CMK (cell line): ENCODE measurements at regions not wholly inside any gene's neighbourhood (a gene's known extent, or its start where the extent isn't known, plus 50 kb on each side); places are given as distances from the start of the nearest gene placed in this dataset.
"Not testable (repeated sequence)": the region's sequence is repeated elsewhere in the genome, so short reads cannot be mapped to it uniquely, and the experiment has no call there.

Experiments
- DNase-seq: peaks from one replicate; pipeline ENCODE4 v3.0.0-alpha.2; 2010; ENCODE audit warnings: low read depth

DNA sequence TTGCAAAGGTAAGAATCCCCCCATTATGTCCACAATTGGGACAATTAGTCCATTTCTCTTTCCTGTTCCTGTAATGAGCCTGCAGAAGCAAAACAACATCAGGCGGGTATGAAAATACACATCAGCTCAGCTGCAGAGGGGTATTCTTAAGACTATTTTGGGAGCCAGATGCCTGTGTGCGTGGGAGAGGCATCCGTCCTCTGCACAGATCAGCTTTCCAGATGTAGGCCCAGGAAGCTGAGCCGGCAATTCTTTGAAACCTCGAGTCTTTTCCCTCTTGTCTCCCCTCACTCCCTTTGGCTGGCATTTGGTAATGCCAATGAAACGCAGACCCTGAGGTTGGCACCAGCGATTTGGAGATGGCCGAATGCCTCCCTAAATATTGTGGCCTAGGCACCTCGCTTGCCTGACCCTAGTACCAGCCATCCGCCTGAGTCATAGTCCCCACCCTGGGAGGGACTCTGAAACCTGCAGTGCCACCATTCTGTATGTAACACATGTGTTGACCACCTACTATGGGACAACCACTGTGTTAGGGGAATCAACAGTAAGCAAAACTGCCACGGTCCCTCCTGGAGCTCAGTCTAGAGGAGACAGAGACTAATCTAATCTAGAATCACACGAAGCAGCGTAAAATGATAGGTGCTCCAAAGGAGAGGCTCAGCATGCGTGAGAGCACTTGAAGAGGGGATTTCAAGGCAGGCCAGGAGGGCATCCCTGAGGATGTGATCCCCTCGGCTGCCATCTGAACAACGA is 603.0 kb downstream of the MATN1 start:
- no peak for DNase-seq

DNA sequence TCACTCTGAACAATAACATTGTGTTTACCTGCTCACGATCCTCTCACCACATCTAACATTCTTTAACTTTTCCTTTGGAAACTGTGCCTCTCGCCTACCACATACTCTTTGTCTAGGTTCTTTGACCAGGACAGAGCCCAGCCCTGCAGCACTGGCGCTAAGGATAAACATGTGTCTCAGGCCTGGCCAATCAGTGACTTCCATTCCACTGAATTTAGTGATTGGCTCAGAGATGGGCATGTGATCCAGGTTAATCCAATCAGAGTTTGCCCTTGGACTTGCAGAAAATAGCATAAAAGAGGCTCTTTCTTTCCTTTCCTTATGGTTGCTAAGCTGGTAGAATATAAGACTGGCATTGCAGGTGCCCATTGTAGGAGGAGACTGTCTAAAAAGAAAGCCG is 605.7 kb downstream of the MATN1 start:
- DNase-seq: no peak

DNA sequence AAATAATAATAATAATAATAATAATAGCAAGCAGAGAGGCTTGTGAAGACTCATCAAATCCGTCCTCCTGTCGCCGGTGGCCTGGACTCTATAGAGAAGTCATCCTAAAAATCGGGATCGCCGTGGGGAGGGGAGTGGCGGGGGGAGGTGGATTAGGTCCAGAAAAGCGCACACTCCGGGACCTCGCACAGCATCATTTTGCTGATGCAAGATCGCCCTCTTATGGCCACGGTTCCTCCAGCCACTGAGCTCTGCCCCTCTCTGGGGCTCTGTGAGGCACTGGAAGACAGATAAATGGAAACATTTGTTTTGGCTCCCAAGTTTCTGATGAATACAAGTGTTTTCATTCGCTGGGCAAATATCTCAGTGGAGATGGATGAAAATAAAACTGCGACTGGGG is 612.0 kb downstream of the MATN1 start:
- no peak for DNase-seq

DNA sequence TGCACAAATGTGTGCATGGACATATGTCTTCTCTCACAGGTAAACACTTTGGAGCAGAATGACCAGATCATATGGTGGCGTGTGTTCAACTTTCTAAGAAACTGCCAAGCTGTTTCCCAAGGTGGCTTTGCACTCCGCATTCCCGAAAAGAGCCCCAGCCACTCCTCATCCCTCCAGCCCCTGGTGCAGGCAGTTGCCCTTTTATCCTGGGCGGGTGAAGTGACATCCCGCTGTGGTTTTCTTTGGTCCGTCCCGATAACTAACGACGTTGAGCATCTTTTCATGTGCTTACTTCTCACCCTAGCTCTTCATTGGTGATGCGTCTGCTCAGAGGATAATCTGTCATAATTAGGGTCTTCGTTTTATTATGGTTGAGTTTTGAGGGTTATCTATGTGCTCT is 612.5 kb downstream of the MATN1 start:
- no peak for DNase-seq

DNA sequence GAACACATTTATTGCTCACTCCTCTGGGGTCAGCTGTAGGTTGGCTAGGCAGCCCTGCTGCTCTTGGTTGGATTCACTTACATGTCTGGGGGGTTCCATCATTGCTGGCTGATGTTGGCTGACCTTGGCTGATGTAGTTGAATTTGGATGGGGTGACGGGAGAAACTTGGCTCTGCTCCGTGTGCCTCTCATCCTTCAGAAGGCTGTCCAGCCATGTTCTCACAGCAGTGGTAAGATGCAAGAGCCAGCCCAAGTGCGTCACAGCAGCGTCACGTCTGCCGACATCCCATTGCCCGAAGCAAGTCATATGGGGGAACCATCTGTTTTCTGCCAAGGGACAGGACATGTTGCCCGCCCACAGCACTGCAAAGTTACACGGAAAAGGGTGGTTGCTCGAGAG is 613.5 kb downstream of the MATN1 start:
- DNase-seq: no peak

DNA sequence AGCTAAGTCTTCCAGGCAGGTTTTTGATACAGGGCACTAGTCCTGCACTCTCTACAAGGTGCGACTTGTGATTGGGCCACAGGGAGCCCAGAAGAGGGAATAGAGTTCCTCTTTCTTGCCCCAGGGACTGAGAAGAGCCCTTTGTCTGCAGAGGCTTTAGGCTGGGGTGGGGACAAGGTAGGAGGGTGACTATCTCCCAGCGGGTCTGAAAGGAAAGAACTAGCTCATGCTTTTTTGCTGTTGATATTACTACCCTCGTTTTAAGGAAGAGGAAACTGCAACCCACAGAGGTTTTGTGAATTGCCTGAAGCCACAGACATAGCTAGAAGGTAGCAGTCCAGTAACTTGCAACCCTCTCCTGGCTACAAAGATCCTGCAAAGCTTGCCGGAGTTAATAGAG is 615.2 kb downstream of the MATN1 start:
- DNase-seq: no peak

DNA sequence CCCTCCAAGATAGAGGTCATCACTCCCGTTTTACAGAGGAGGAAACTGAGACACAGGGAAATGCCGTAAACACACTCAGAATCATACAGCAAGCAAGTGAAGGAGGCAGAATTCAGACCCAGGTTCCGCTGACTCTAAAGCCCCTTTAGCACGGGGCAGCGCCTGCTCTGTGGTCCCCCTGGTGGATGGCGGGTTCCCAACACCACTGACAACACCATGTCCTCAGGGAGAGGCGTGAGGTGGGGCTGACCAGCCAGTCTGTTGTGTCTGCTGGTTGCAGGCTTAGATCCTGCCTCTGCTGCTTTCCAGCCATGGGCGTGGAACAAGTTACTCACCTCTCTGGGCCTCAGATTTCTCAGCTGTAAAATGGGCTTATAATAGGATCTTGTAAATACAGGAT is 617.3 kb downstream of the MATN1 start:
- no peak for DNase-seq

DNA sequence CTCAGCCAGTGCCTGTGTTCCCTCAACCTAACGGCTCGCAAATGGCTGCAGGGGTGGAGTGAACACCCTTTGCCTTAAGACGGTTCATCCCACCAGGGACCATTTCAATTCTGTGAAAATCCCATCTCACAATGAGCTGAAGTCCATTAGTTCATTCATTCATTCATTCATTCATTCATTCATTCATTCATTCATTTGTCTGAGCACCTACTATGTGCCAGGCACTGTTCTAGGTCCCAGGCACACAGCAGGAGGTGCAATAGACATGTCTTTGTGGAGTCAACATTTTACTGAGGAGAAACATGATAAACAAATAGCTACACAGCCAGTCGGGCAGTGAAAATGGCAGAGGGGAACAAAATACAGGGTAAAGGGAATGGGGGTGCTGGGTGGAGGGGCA is 618.8 kb downstream of the MATN1 start:
- no peak for DNase-seq

DNA sequence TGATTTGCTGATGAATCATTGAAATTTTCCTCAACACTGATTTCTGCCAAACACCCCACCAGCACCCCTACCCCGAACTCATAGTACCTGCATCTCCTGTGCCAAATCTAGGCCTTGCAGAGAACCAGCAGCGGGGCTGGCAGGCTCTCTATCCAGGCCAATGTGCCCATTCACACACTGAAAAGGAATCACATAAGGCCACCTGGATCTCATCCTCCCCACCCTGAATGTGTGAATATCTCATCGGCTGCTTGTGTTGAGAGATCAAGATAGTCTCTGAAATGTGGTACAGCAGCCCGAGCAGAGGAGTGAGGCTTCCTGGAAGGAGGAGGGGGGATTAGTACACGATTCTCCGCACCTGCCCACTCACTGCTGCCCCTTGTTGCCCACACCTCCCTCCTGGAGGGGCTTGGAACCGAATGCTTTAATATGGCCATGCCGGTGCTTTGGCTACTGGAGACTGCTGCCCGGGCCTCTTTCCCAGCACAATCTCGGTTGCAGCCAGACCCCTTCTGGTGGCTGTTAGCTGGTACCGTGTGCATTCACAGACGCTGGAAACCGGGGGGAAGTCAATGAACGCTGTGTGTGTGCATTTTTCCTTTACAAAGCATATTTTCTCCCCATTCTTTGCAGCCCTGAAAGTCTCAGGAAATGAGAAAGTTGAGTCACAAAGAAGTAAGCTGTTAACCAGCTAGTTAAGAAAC is 619.5 kb downstream of the MATN1 start:
- DNase-seq: no peak

DNA sequence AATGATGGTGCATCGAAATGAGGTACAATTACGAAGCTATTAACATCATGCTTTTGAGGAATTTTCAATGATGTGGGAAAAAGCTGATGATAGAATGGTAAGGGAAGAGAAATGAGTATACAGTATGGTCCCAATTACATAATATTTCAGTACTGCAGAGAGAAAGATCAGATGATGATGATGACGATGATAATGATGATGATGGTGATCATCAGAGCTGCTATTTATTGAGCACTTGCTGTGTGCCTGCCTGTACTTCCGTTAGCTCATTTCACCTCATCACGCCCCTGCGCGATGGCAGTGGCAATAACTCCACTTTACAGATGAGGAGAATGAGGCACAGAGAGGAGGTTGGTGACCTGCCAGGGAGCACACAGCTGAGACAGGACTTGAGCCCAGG is 620.8 kb downstream of the MATN1 start:
- no peak for DNase-seq

DNA sequence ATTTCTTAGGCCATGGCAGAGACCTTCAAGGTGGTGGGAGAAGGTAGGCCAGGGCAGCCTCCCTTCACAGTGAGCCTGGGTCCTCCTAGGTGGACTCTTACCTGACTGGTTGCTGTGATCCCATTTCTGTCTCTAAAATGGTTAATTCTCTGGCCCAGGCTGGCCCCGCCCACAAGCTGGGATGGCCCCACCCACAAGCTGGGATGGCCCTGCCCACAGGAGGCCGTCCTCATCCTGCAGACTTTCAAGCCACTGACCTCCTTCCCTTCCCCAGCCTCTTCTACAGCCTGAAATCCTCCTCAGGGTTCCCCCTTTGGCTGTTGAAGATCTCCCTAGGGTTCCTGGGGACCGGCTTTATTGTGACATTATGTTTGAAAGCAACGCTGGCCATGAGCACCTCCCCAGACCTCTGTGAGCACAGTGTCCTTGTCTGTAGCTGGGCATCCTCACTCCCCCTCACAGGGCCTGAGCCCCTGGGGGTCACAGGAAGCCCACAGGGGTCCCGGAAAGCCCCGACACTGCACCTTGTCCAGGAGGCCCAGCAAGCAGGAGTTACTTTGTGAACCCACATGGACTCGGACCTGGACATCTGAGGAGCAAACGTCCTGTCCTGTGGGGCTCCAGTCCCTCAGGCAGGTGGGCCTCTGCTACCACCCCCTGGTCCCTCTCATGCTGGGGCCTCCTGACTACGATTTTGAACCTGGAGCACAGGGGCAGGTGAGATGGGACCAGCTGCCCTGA is 621.7 kb downstream of the MATN1 start:
- DNase-seq: no peak

DNA sequence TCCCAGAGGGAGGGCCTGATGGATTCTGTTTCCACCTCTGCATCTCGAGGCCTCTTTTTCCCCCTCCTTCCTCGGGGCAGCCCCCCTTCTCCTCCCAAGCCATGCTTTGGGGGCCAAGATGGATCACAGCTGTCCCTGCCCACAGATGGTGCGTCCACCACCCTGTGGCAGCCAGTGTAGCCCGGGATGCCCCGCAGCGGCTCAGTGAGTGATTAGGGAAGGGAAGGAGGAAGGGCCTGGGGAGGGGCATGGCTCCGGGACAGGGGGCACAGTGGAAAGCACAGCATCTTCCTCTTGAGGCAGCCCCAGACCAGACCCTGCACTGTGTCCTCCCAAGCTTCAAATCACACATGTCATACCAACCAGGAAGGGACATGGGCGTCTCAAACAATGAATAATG is 622.4 kb downstream of the MATN1 start:
- DNase-seq: no peak

DNA sequence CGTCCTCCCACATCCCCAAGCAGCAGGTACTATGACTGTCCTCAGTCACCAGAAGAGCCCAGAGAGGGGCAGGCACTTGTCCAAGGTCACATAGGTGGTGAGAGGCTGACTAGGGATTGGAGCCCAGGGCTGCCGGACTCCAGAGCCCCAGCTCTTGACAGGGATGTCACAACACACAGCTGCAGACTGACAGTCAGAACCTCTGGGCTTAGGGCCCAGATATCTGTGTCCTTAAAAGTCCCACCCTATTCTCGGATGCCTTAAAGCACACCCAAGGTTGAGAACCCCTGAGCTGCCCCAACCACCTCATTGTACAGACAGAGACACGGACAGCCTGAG is 622.9 kb downstream of the MATN1 start:
- no peak for DNase-seq

DNA sequence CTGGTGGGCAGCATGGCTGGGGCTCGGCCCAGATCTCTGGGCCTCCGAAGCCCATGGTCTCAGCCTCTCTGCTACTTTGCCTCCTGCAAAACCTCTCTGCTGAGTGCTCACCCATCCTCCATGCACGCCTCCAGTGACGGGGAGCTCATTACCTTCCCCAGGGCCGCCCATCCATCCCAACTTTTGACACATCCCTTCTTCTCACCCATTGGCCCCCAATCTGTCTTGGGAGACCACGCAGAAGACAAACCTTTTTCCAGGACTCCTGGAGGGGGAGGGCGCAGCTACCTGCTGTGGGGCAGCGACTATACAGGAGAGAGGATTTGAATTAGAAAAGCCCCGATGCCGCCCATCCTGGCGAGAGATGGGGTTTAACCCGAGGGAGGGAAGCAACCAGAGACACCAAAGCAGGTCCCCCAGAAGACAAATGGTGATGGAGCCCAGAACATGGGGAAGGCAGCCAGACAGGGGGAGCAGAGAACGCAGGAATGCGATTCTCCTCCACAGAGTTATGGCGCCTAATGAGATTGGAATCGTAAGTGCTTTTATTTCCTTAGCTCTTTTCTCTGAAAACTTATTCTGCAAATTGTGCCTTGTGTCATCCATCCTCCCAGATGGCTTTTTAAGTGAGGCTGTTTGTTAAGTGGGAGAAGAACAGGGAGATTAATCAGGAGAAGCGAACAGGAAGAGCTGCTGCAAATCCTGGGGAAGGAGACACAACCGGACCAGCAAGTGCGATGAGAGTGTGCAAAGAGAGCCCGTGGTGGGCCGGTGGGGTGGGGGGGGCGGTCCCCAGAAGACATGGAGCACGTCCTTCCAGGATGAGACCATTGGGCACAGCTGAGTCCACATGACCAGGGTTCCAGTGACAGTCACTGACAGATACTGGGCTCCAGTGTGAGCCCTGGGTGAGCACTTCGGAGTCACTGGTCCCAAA is 623.5 kb downstream of the MATN1 start:
- DNase-seq: no peak

DNA sequence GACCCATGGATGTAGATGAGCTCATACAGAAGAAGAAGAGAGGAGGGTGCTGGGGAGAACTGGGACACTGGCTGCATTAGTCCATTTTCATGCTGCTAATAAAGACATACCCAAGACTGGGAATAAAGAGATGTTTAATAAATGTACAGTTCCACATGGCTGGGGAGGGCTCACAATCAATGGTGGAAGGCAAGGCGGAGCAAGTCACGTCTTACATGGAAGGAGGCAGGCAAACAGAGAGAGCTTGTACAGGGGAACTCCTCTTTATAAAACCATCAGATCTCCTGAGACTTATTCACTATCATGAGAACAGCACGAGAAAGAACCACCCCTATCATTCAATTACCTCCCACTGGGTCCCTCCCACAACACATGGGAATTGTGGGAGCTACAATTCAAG is 625.5 kb downstream of the MATN1 start:
- not testable (repeated sequence) for DNase-seq

DNA sequence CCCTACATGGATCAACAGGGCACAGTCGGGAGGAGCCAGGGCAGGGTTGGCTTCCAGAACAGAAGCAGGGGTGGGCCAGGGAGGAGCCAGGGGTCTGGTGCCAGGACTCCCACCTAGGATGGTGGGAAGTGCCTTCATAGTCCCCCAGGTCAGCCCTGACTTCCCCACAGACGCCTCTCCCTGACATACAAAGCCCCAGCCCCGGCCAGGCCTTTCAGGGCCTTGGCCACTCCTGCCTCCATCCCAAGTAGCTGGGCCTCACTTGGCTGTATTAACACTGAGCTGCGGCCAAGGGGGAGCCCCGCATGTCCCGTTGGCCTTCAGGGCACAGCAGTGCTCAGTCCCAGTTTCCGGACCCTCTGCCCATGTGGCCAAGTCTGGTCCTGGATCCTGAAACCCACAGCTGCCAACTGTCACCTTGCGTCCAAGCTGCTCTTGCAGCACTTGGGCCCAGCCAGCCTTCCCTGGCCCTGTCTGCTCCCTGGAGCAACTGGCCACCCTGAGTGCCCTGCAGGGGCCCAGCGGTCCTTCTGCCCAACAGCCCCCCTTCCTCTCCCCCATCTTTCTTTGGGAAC is 627.8 kb downstream of the MATN1 start:
- DNase-seq: no peak

DNA sequence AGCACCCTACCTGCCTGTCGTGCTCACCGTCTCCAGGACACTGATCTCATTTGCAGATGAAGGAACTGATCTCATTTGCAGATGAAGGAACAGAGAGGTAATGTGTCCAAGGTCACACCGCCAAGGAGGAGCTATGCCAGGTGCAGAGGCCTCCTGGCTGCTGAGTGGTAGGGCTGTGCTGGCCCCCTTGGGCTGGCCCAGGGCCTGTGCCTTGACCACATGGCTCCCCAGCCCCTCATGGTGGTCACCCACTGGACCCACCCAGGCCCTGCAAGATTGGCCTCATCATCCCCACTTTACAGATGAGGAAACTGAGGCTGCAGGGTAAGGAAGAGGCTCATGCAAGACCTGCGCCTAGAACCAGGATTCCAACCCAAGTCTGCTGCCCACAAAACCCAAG is 628.3 kb downstream of the MATN1 start:
- no peak for DNase-seq

DNA sequence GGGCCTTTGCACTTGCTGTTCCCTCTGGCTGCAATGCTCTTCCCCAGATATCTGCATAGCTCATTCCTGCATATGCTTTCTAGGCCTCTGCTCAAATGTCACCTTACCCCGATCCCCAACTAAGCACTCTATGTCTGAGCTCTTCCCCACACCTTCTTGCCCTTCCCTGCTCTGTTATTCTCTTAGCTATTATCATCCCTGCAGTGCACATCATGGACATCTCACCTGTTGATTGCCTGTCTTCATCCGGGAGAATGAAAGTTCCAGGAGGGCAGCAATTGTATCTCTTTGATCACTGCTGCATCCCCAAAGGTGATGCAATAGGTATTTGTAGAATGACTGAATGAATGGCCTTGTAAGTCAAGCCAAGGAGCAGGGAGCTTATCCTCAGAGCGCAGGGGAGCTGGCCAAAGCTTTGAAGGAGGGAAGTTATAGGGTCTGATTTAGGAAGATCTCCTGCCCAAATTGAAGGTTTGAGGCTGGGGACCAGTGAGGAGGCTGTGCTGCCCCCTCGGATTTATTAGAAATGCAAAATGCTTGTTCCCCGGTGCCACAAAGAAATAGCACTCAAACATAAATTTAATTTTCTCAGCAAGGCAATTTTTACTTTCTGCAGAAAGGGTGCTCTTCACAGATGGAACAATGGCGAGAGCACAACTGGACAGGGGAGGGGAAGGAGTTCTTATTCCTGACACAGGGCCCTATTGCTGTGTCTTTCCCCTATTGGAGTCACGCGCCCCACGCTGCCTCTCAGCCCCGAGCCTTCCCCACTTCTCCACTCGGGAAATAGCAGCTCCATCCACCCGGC is 631.1 kb downstream of the MATN1 start:
- no peak for DNase-seq

DNA sequence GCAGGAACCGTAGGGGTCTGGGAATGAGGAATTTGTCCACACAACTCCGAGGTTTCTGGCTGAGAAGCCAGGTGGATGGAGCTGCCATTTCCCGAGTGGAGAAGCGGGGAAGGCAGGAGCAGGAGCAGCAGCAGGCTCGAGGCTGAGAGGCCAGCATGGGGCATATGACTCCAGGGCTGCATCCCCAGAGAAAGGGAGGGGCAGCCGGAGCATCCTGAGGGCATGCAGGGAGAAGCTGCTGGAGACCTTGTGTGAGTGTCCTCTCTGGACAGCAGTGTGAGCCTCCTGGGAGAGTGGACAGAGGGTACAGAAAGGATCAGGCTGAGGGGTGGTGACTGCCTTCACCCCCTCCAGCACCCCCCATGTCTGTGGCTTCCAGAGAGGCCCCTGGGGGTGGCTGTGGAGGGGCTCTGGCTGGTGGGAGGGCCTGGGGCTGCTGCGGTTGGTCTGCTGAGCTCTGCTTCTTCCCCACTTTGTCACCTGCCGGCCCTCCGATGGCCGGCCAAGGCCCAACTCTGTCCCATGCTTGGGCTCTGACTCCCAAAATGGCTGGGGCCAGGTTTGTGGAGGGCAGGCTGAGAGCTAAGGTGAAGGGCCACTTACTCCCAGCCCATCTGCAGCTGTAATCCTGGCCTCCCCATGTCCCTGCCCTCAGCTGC is 633.1 kb downstream of the MATN1 start:
- no peak for DNase-seq

DNA sequence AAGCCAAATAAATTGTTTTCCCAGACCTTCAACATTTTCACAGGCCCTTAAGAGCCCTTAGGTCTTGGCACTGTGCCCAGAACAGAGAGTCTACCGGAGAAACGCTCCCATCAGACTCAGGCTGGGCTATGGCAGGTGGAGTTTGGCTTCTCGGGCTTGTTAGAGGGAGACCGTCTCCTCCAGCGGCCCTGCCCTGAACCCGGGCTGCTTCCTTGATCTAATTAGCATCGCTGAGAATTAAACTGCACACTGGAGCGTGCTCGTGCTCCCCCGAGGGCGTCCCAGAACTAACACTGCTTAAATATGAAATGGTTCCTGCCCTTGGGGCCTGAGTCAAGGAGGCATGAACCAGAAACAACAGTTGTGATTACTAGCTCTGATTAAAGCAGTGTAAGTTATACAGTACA is 634.4 kb downstream of the MATN1 start:
- no peak for DNase-seq
